ENCODE measurements at regions not wholly inside any gene's neighbourhood (a gene's known extent, or its start where the extent isn't known, plus 50 kb on each side); places are given as distances from the start of the nearest gene placed in this dataset.
A peak's percentile ranks its signal among the peaks of the same experiment; 100 is the strongest.

GRCh38 chr13:89066868-89067466 is 1395.8 kb downstream of the SLITRK5 start:
- H3K9me2 ChIP-seq (replicated peaks; ENCODE audit: control insufficient read depth, low read length) = no peaks in the 10 kb centered on the region
- H3K4me3 ChIP-seq (ENCODE audit: low read length) = no peak overlapping the region
- no peaks in the 10 kb centered on the region for H4K20me1 ChIP-seq (ENCODE audit: control insufficient read depth, insufficient read depth, low read depth, low read length)
- H3K36me3 ChIP-seq (ENCODE audit: control insufficient read depth, low read length) = no peaks in the 10 kb centered on the region
- no peaks in the 10 kb centered on the region for H3F3A ChIP-seq (ENCODE audit: control insufficient read depth, insufficient read depth)
- no peaks in the 10 kb centered on the region for H3K27me3 ChIP-seq (ENCODE audit: control insufficient read depth, low read length)
- H3K9me3 ChIP-seq (ENCODE audit: control insufficient read depth, insufficient read depth, low read length) = no peaks in the 10 kb centered on the region
- TF ChIP-seq CTCF (IDR thresholded peaks at IDR 0.05; ENCODE audit: low read depth, low read length, poor library complexity, severe bottlenecking) (peak; percentile 68), EZH2phosphoT487 (IDR thresholded peaks at IDR 0.05; ENCODE audit: borderline replicate concordance, low read length) (no peak)
- no peaks in the 10 kb centered on the region for H3K79me2 ChIP-seq (ENCODE audit: control insufficient read depth, low read length)
- no peak overlapping the region for H3K4me2 ChIP-seq (ENCODE audit: low read length)
- H3K4me1 ChIP-seq (ENCODE audit: control insufficient read depth, low read length) = no peaks in the 10 kb centered on the region
- H3K27ac ChIP-seq (ENCODE audit: low read depth, low read length) = no peak overlapping the region

- H3K36me3 ChIP-seq (ENCODE audit: control insufficient read depth, low read length) = no peaks in the 10 kb centered on the region
- H3K27ac ChIP-seq (ENCODE audit: low read depth, low read length) = no peak overlapping the region
- TF ChIP-seq CTCF (IDR thresholded peaks at IDR 0.05; ENCODE audit: low read depth, low read length, poor library complexity, severe bottlenecking) (no peak), EZH2phosphoT487 (IDR thresholded peaks at IDR 0.05; ENCODE audit: borderline replicate concordance, low read length) (no peak)
- no peak overlapping the region for H3K4me3 ChIP-seq (ENCODE audit: low read length)
- no peaks in the 10 kb centered on the region for H4K20me1 ChIP-seq (ENCODE audit: control insufficient read depth, insufficient read depth, low read depth, low read length)
- H3F3A ChIP-seq (ENCODE audit: control insufficient read depth, insufficient read depth) = no peaks in the 10 kb centered on the region
- H3K9me3 ChIP-seq (ENCODE audit: control insufficient read depth, insufficient read depth, low read length) = no peaks in the 10 kb centered on the region
- H3K79me2 ChIP-seq (ENCODE audit: control insufficient read depth, low read length) = no peaks in the 10 kb centered on the region
- no peaks in the 10 kb centered on the region for H3K9me2 ChIP-seq (replicated peaks; ENCODE audit: control insufficient read depth, low read length)
- no peak overlapping the region for H3K4me2 ChIP-seq (ENCODE audit: low read length)
- no peaks in the 10 kb centered on the region for H3K27me3 ChIP-seq (ENCODE audit: control insufficient read depth, low read length)
- no peaks in the 10 kb centered on the region for H3K4me1 ChIP-seq (ENCODE audit: control insufficient read depth, low read length)
Measured at GRCh38 chr13:89072979-89073378, 1401.8 kb downstream of the SLITRK5 start.

GRCh38 chr13:89076622-89077021 is 1405.5 kb downstream of the SLITRK5 start:
- Histone ChIP-seq H3K4me2 (ENCODE audit: low read length) (no peak overlapping the region), H3F3A (ENCODE audit: control insufficient read depth, insufficient read depth) (no peaks in the 10 kb centered on the region), H3K27me3 (ENCODE audit: control insufficient read depth, low read length) (no peaks in the 10 kb centered on the region), H3K36me3 (ENCODE audit: control insufficient read depth, low read length) (no peaks in the 10 kb centered on the region), H3K4me3 (ENCODE audit: low read length) (no peak overlapping the region), H3K27ac (ENCODE audit: low read depth, low read length) (no peak overlapping the region), H3K4me1 (ENCODE audit: control insufficient read depth, low read length) (no peaks in the 10 kb centered on the region), H4K20me1 (ENCODE audit: control insufficient read depth, insufficient read depth, low read depth, low read length) (no peaks in the 10 kb centered on the region), H3K9me2 (replicated peaks; ENCODE audit: control insufficient read depth, low read length) (no peaks in the 10 kb centered on the region), H3K9me3 (ENCODE audit: control insufficient read depth, insufficient read depth, low read length) (no peaks in the 10 kb centered on the region), H3K79me2 (ENCODE audit: control insufficient read depth, low read length) (no peaks in the 10 kb centered on the region)
- TF ChIP-seq EZH2phosphoT487 (IDR thresholded peaks at IDR 0.05; ENCODE audit: borderline replicate concordance, low read length) (no peak), CTCF (IDR thresholded peaks at IDR 0.05; ENCODE audit: low read depth, low read length, poor library complexity, severe bottlenecking) (no peak)
